PC-9 (cell line): ENCODE measurements at regions not wholly inside any gene's neighbourhood (a gene's known extent, or its start where the extent isn't known, plus 50 kb on each side); places are given as distances from the start of the nearest gene placed in this dataset.

Source experiments
- BruUV-seq: library from RNA; stranded (reverse); fragments of 400-500 nt; replicated peaks from 2 replicates; lab custom pipeline; 2021; lab: Mats Ljungman, UMichigan
- CTCF ChIA-PET: fragments of 300-600 bp; sonication (Branson Sonifier 250); formaldehyde crosslinking; loops from one replicate; lab custom pipeline; 2022; ENCODE audit warnings: antibody characterized with exemption; lab: Charles Lee
- POLR2A ChIA-PET: fragments of 300-600 bp; sonication (Branson Sonifier 250); formaldehyde crosslinking; loops from one replicate; lab custom pipeline; 2022; ENCODE audit warnings: antibody characterized with exemption; ENCODE audit not compliant: unreplicated experiment; lab: Charles Lee
- DNase-seq, 2 experiments: peaks; one replicate each; pipeline versions ENCODE4 v3.0.0 to v3.0.0-alpha.2; 2015 to 2022; ENCODE audit warnings: mixed read lengths in 1 of 2
- H2AFZ ChIP-seq: fragments of 200-600 bp; sonication (generic); 2 replicates; pipeline ENCODE4 v1.8.1; 2017; ENCODE audit warnings: antibody characterized with exemption
- H3F3A ChIP-seq: fragments of 200-600 bp; sonication (generic); 2 replicates; pipeline ENCODE4 v1.8.1; 2017; ENCODE audit warnings: antibody characterized with exemption, mild to moderate bottlenecking, low read depth; ENCODE audit not compliant: insufficient read depth
- H3K27ac ChIP-seq: fragments of 200-600 bp; sonication (generic); 2 replicates; pipeline ENCODE4 v1.6.1; 2016; ENCODE audit warnings: mixed run types
- H3K27me3 ChIP-seq: fragments of 200-600 bp; sonication (generic); 2 replicates; pipeline ENCODE4 v1.6.1; 2016; ENCODE audit warnings: low read depth, mixed run types; ENCODE audit not compliant: insufficient read depth
- H3K36me3 ChIP-seq: fragments of 200-600 bp; sonication (generic); 2 replicates; pipeline ENCODE4 v1.6.1; 2016; ENCODE audit warnings: low read depth, mixed run types
- H3K4me1 ChIP-seq: fragments of 200-600 bp; sonication (generic); replicated peaks from 2 replicates; pipeline ENCODE4 v1.6.1; 2016; ENCODE audit warnings: mixed run types; ENCODE audit not compliant: insufficient read depth
- H3K4me2 ChIP-seq: fragments of 200-600 bp; sonication (generic); 2 replicates; pipeline ENCODE4 v1.6.1; 2017; ENCODE audit warnings: mixed run types
- H3K4me3 ChIP-seq: fragments of 200-600 bp; sonication (generic); 2 replicates; pipeline ENCODE4 v1.6.1; 2016; ENCODE audit warnings: mixed run types
- H3K79me2 ChIP-seq: fragments of 200-600 bp; sonication (generic); 2 replicates; pipeline ENCODE4 v1.6.1; 2017; ENCODE audit warnings: low read depth, mixed run types
- H3K9me2 ChIP-seq: fragments of 200-600 bp; sonication (generic); 2 replicates; pipeline ENCODE4 v1.8.1; 2017; ENCODE audit warnings: mild to moderate bottlenecking; ENCODE audit not compliant: insufficient read depth
- H3K9me3 ChIP-seq: fragments of 200-600 bp; sonication (generic); 2 replicates; pipeline ENCODE4 v1.8.1; 2016; ENCODE audit warnings: low read depth; ENCODE audit not compliant: insufficient read depth
- H4K20me1 ChIP-seq: fragments of 200-600 bp; sonication (generic); 2 replicates; pipeline ENCODE4 v1.8.1; 2017; ENCODE audit not compliant: insufficient read depth
- EZH2 ChIP-seq: fragments of 200-600 bp; sonication (generic); IDR thresholded peaks from 2 replicates; pipeline ENCODE4 v1.8.0; 2017; ENCODE audit warnings: antibody characterized with exemption, low read depth
- intact Hi-C: fragments of 100-400 bp; cut with micrococcal nuclease; formaldehyde crosslinking; loops from one replicate; pipeline ENCODE4 v1.10.0; 2022; ENCODE audit not compliant: unreplicated experiment
- TF ChIP-seq, protein P1 (sequence below): fragments of 200-600 bp; sonication (generic); conservative IDR thresholded peaks from 2 replicates; pipeline ENCODE4 v1.6.1; 2017; ENCODE audit warnings: mixed run types, antibody characterized with exemption, mild to moderate bottlenecking, moderate library complexity

DNA sequence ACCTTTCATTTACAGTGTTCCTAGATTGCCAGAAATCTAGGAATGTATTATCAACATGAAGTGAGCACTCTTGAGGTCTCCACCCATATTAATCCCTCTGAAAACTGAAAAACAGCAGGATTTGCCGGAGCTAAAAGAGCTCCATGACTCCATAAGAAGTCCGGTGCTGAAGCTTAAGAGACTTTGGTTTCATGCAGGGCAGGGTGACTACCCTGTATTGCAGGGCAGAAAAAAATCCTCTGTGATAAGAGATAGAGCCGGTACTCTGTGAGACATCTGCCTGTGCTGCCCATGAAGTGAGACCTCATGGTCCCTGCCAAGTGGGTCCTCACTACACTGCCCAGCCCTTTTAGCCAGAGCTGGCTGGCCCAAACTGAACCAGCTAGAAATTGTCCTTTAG lies 127.2 kb upstream of the NPY2R start:
- CTCF ChIA-PET, result no interaction called here
- Histone ChIP-seq H3K27ac (no peak overlapping the region), H3F3A (no peaks in the 10 kb centered on the region), H3K9me3 (no peaks in the 10 kb centered on the region), H3K4me1 (no peaks in the 10 kb centered on the region), H3K27me3 (no peaks in the 10 kb centered on the region), H3K36me3 (no peaks in the 10 kb centered on the region), H2AFZ (no peak overlapping the region), H3K9me2 (no peaks in the 10 kb centered on the region), H3K4me2 (no peak overlapping the region), H3K79me2 (no peaks in the 10 kb centered on the region), H3K4me3 (no peak overlapping the region), H4K20me1 (no peaks in the 10 kb centered on the region)
- POLR2A ChIA-PET, result no interaction called here
- no peak for TF ChIP-seq EZH2
- TF ChIP-seq, protein P1, sequence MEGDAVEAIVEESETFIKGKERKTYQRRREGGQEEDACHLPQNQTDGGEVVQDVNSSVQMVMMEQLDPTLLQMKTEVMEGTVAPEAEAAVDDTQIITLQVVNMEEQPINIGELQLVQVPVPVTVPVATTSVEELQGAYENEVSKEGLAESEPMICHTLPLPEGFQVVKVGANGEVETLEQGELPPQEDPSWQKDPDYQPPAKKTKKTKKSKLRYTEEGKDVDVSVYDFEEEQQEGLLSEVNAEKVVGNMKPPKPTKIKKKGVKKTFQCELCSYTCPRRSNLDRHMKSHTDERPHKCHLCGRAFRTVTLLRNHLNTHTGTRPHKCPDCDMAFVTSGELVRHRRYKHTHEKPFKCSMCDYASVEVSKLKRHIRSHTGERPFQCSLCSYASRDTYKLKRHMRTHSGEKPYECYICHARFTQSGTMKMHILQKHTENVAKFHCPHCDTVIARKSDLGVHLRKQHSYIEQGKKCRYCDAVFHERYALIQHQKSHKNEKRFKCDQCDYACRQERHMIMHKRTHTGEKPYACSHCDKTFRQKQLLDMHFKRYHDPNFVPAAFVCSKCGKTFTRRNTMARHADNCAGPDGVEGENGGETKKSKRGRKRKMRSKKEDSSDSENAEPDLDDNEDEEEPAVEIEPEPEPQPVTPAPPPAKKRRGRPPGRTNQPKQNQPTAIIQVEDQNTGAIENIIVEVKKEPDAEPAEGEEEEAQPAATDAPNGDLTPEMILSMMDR, result no peak
- DNase-seq, result no peak
- intact Hi-C loops, result no loop called here
- no TSS peak for BruUV-seq

DNA sequence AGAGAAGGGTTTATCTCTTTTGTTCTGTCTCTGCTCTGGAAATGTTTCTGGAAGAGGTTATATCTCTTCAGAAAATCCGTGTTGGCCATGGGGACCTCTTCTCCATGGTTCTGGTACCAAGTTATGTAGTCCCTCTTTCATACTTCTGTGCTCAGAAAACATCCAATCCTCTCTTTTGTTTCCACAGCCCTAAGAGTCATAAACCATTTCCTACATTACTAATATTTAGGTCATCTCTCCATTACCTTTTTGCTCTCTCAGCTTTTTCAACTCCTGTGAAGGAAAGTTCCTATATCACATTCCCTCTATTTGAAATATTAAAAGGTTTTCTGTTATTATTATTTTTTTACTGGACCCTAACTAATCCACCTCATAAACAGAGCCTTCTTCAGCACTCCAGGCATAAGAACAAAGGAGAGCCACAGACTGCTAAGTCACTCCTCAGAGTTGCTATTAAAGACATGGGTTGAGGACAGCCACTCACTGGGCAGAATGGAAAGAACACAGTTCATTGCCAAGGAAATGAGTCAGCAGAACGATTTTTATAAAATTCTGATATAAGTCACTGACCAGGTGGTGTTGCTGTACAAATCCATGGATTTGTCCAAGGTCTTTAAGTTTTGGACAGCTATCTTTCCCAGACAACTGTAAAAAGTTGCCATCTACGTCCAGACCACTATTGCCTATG lies 122.4 kb upstream of the NPY2R start:
- ChIA-PET POLR2A (no interaction called here), CTCF (no interaction called here)
- no peak overlapping the region for H3K4me3 ChIP-seq
- no peak overlapping the region for H2AFZ ChIP-seq
- no peaks in the 10 kb centered on the region for H3F3A ChIP-seq
- H3K9me2 ChIP-seq, result no peaks in the 10 kb centered on the region
- no peak overlapping the region for H3K27ac ChIP-seq
- no peaks in the 10 kb centered on the region for H3K36me3 ChIP-seq
- intact Hi-C loops, result no loop called here
- H3K4me2 ChIP-seq, result no peak overlapping the region
- H3K4me1 ChIP-seq, result no peaks in the 10 kb centered on the region
- no peaks in the 10 kb centered on the region for H3K27me3 ChIP-seq
- H4K20me1 ChIP-seq, result no peaks in the 10 kb centered on the region
- H3K9me3 ChIP-seq, result no peaks in the 10 kb centered on the region
- no TSS peak for BruUV-seq
- no peak for TF ChIP-seq EZH2
- TF ChIP-seq, protein P1, result no peak
- DNase-seq, result no peak
- H3K79me2 ChIP-seq, result no peaks in the 10 kb centered on the region

DNA sequence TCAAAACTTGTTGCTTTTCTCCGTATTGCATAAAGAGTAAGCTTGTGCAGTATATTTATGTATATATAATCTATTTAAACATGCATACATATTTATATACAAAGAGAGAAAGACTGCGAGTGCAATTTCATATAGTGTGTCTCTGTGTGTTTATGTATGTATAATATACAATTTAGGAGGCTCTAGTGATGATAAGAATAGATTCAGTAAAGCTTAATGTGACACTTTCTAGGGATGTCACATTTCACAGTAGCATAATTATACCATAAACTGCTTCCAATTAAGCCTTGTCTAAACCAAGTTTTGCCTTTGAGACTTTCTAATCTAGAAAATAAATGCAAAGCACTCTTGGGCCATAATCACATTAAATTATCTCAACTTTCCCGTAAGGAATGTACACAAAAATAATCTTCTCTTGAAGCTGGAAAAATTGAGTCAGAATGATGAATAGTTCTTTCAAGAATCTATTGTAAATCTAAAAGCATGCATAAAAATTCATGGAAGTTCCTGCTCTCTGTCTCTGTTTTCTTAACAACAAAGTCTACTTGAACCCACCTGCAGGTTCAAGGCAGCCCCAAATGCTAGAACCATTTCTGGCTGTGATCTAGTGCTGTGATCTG lies 114.1 kb upstream of the NPY2R start:
- Histone ChIP-seq H3K27me3 (no peaks in the 10 kb centered on the region), H3F3A (no peaks in the 10 kb centered on the region), H3K79me2 (no peaks in the 10 kb centered on the region), H3K27ac (no peak overlapping the region), H4K20me1 (no peaks in the 10 kb centered on the region), H3K4me1 (no peaks in the 10 kb centered on the region), H3K4me2 (no peak overlapping the region), H3K4me3 (no peak overlapping the region), H3K9me3 (no peaks in the 10 kb centered on the region), H2AFZ (no peak overlapping the region), H3K36me3 (no peaks in the 10 kb centered on the region), H3K9me2 (no peaks in the 10 kb centered on the region)
- ChIA-PET CTCF (no interaction called here), POLR2A (no interaction called here)
- TF ChIP-seq, protein P1, result no peak
- no peak for TF ChIP-seq EZH2
- intact Hi-C loops, result no loop called here
- no peak for DNase-seq
- no TSS peak for BruUV-seq
